GM12875 (cell line): ENCODE measurements at regions not wholly inside any gene's neighbourhood (a gene's known extent, or its start where the extent isn't known, plus 50 kb on each side); places are given as distances from the start of the nearest gene placed in this dataset.

Source experiments
- H3K4me3 ChIP-seq: one replicate; pipeline ENCODE4 v1.5.1; 2011; ENCODE audit warnings: low read depth, low read length, control low read depth
- TF ChIP-seq, protein P1 (sequence below): IDR thresholded peaks from 2 replicates; pipeline ENCODE4 v1.5.1; 2011; ENCODE audit warnings: low read depth, mild to moderate bottlenecking, control low read depth, inconsistent platforms, low read length, moderate library complexity, borderline replicate concordance; ENCODE audit not compliant: insufficient read depth

DNA sequence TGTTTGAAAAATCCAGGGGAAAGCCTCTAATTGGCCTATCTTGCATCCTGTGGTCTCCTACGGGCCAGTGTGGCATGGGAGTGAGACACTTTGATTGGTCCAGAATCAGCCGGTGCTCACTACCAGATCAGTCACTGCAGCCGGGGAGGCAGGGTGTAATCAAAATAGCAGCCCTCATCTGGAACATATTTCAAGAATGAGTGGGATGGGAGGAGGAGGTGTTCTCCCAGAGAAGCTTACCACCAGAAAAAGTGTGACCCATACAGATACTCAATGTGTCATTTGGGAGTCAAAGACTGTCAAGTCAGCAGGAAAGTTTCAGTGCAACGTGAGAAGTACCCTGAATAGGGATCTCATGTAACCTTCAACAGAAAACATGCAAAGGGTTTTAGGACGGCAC is 393.9 kb upstream of the SLC14A2 start:
- TF ChIP-seq, protein P1, sequence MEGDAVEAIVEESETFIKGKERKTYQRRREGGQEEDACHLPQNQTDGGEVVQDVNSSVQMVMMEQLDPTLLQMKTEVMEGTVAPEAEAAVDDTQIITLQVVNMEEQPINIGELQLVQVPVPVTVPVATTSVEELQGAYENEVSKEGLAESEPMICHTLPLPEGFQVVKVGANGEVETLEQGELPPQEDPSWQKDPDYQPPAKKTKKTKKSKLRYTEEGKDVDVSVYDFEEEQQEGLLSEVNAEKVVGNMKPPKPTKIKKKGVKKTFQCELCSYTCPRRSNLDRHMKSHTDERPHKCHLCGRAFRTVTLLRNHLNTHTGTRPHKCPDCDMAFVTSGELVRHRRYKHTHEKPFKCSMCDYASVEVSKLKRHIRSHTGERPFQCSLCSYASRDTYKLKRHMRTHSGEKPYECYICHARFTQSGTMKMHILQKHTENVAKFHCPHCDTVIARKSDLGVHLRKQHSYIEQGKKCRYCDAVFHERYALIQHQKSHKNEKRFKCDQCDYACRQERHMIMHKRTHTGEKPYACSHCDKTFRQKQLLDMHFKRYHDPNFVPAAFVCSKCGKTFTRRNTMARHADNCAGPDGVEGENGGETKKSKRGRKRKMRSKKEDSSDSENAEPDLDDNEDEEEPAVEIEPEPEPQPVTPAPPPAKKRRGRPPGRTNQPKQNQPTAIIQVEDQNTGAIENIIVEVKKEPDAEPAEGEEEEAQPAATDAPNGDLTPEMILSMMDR = no peak

DNA sequence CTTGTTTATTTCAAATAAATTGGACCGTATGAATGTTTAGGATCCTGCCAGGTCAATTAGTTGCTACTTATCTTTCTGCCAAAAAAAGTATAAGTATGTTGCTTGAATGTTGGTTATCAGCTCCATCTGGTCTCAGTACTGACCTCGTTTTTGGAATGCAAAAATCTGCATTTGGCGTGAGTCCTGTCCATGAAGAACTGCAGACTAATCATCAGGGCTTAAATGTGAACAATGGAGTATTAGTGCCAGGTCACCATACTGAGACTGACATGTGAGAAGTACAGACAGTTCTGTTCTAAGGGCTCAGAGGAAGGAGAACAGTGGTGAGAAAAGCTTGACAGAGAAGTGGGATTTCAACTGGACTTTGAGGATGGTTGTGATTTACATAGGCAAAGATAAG is 393.1 kb upstream of the SLC14A2 start:
- TF ChIP-seq, protein P1 = no peak
- H3K4me3 ChIP-seq = no peak overlapping the region

More for the DNA sequence above, 393.9 kb upstream of the SLC14A2 start:
- H3K4me3 ChIP-seq = no peak overlapping the region

DNA sequence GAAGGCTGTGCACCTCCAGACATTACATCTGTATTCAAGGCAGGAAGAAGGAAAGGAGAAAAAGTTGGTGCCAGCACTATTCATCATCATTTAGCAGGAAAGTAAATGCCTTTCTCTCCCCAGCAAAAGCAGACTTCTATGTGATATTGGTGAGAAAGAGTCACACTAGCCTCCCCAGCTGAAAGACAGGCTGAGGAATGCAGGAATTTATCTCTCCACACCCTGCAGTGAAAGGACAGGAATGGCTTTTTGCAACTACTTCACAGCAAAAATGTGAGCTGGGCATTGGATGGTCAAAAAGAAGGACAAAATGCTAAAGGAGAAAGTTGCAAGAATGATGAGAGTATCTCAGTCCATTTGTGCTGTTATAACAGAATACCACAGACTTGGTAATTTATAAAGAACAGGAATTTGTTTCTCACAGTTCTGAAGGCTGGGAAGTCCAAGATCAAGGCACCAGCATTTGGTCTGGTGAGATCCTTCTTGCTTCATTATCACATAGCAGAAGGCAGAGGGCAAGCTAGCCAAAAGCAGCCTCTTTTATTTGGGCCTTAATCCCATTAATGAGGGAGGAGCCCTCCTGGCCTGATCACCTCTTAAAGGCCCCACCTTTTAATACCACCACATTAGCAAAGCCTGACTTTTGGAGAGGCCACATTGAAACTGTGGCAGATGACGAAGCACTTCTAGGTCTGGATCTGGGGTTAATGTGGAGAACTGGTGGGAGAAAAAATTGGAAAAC is 388.1 kb upstream of the SLC14A2 start:
- TF ChIP-seq, protein P1 = no peak
- H3K4me3 ChIP-seq = no peak overlapping the region

DNA sequence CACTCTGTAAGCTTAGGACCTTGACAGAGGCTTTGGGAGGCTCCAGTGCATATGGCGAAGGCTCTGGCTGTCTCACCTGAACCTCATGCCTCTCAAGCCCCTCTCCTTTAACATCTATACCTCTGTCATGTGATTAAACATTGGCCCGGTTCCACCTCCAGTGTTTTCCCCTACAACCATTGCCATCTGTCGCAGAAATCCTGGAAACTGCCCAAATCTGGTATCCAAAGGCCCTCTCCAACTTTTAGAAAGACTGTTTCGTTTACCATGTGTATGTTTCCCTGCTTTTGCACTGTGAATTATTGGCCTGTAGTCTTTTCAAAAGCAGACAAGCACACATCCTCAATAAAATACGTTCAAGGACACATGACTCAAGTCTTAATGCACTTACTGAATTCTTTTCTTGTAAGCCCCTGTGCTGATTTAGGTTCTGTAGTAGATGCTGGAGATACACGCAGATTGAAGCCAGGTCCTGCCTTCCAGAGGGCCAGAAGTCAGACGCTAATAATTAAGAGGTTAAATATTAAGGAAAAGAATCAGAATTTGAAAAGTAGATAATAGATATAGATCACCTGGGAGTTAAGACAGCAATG is 386.4 kb upstream of the SLC14A2 start:
- TF ChIP-seq, protein P1 = no peak

DNA sequence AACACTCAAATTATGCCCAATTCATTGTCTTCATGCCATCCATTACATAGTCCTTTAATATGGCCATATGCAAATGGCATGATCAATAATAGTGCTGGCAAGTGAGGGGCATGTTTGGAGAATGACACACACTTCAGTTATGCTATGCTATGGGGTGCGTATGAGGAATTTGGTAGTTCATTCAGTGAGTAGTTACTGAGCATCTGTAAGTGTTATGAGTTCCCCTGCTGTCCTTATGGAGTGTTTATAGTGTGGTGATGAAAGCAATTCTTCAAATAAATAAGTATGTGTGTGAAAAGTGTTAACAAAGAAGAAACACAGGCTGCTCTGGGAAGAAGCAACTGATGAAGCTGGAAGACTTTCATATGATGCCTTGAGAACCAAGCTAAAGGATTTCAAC is 383.7 kb upstream of the SLC14A2 start:
- H3K4me3 ChIP-seq = no peak overlapping the region
- TF ChIP-seq, protein P1 = no peak

More for the DNA sequence above, 386.4 kb upstream of the SLC14A2 start:
- H3K4me3 ChIP-seq = no peak overlapping the region

DNA sequence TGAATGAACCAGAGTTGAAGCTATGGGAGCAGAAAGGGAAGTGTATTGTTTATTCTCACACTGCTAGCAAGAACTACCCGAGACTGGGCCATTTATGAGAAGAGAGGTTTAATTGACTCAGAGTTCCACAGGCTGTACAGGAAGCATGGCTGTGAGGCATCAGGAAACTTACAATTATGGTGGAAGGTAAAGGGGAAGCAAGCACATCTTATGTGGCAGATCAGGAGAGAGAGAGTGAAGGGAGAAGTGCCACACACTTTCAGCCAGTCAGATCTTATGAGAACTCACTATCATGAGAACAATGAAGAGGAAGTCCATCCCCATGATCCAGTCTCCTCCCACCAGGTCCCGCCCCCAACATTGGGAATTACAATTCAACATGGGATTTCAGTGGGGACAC is 383.2 kb upstream of the SLC14A2 start:
- H3K4me3 ChIP-seq = no peak overlapping the region
- TF ChIP-seq, protein P1 = no peak

DNA sequence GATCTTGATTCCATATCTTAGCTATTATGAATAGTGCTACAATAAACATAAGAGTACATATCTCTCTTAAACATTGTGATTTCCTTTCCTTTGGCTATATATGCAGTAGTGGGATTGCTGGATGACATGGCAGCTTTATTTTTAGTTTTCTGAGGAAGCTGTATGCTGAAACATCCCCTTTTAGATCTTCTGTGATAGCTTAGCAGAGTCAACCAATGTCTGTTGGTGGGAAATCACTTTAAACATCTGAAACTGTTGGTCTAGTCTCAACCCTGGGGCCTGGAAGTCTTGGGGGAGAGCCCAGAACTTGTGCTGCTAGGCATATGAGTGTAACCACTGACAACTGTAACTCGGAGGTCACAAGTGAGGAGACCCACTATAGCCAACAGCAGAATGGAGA is 378.6 kb upstream of the SLC14A2 start:
- TF ChIP-seq, protein P1 = no peak

More for the DNA sequence above, 378.6 kb upstream of the SLC14A2 start:
- H3K4me3 ChIP-seq = no peak overlapping the region
